ENCODE measurements at regions not wholly inside any gene's neighbourhood (a gene's known extent, or its start where the extent isn't known, plus 50 kb on each side); places are given as distances from the start of the nearest gene placed in this dataset.

GRCh38 chr10:130627346-130628045 lies 491.3 kb downstream of the GLRX3 start:
- Histone ChIP-seq H3K36me3 (ENCODE audit: insufficient read depth, low read length) (no peaks in the 10 kb centered on the region), H3K79me2 (ENCODE audit: insufficient read depth, low read length) (no peaks in the 10 kb centered on the region), H3K27me3 (ENCODE audit: insufficient read depth, low read length) (no peaks in the 10 kb centered on the region), H4K20me1 (ENCODE audit: insufficient read depth, low read length) (no peaks in the 10 kb centered on the region), H3K9me3 (ENCODE audit: low read length) (no peaks in the 10 kb centered on the region), H3K9me2 (ENCODE audit: low read depth, low read length) (no peaks in the 10 kb centered on the region), H3K9ac (ENCODE audit: low read length) (no peak overlapping the region), H3K4me1 (ENCODE audit: insufficient read depth, low read length, severe bottlenecking) (no peaks in the 10 kb centered on the region), H3K27ac (ENCODE audit: low read depth, low read length, poor library complexity, severe bottlenecking) (no peak overlapping the region), H3F3A (ENCODE audit: insufficient read depth, low read length) (no peaks in the 10 kb centered on the region), H3K4me2 (ENCODE audit: low read length) (no peak overlapping the region), H3K4me3 (ENCODE audit: low read depth, low read length, poor library complexity, severe bottlenecking) (no peak overlapping the region), H2AFZ (ENCODE audit: low read length) (no peak overlapping the region)
- TF ChIP-seq CTCF (IDR thresholded peaks at IDR 0.05; ENCODE audit: low read length) (no peak), EZH2 (IDR thresholded peaks at IDR 0.05; ENCODE audit: borderline replicate concordance, low read length) (no peak)

DNA sequence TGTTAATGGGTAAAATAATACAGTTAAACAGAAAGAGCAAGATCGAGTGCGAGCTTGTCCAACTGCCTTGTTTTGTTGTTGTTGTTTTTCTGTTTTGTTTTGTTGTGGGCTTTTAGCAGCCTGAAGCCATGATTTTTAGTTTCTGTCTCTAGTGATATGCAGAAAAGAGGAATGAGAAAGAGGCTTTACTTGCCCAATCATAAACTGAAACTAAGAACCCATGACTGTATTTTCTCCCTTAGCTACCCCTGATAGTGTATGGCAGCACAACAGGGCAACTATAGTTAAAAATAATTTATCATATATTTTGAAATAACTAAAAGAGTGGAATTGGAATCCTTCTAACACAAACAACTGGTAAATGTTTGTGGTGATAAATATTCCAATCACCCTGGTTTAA lies 493.9 kb downstream of the GLRX3 start:
- no peak for TF ChIP-seq EZH2 (IDR thresholded peaks at IDR 0.05; ENCODE audit: borderline replicate concordance, low read length)
- no peak for TF ChIP-seq CTCF (IDR thresholded peaks at IDR 0.05; ENCODE audit: low read length)
- H3K4me3 ChIP-seq (ENCODE audit: low read depth, low read length, poor library complexity, severe bottlenecking) = no peak overlapping the region
- H3K36me3 ChIP-seq (ENCODE audit: insufficient read depth, low read length) = no peaks in the 10 kb centered on the region
- H3K79me2 ChIP-seq (ENCODE audit: insufficient read depth, low read length) = no peaks in the 10 kb centered on the region
- no peaks in the 10 kb centered on the region for H3K27me3 ChIP-seq (ENCODE audit: insufficient read depth, low read length)
- no peaks in the 10 kb centered on the region for H4K20me1 ChIP-seq (ENCODE audit: insufficient read depth, low read length)
- no peaks in the 10 kb centered on the region for H3K9me2 ChIP-seq (ENCODE audit: low read depth, low read length)
- no peak overlapping the region for H3K4me2 ChIP-seq (ENCODE audit: low read length)
- no peaks in the 10 kb centered on the region for H3K9me3 ChIP-seq (ENCODE audit: low read length)
- H3F3A ChIP-seq (ENCODE audit: insufficient read depth, low read length) = no peaks in the 10 kb centered on the region
- no peak overlapping the region for H2AFZ ChIP-seq (ENCODE audit: low read length)
- no peaks in the 10 kb centered on the region for H3K4me1 ChIP-seq (ENCODE audit: insufficient read depth, low read length, severe bottlenecking)
- no peak overlapping the region for H3K27ac ChIP-seq (ENCODE audit: low read depth, low read length, poor library complexity, severe bottlenecking)
- no peak overlapping the region for H3K9ac ChIP-seq (ENCODE audit: low read length)

GRCh38 chr10:130631142-130632096 lies 495.2 kb downstream of the GLRX3 start:
- TF ChIP-seq EZH2 (IDR thresholded peaks at IDR 0.05; ENCODE audit: borderline replicate concordance, low read length) = no peak
- TF ChIP-seq CTCF (IDR thresholded peaks at IDR 0.05; ENCODE audit: low read length) = no peak
- no peak overlapping the region for H3K27ac ChIP-seq (ENCODE audit: low read depth, low read length, poor library complexity, severe bottlenecking)
- no peak overlapping the region for H3K4me2 ChIP-seq (ENCODE audit: low read length)

More at GRCh38 chr10:130631142-130632096, 495.2 kb downstream of the GLRX3 start:
- no peak overlapping the region for H3K9ac ChIP-seq (ENCODE audit: low read length)
- H4K20me1 ChIP-seq (ENCODE audit: insufficient read depth, low read length) = no peaks in the 10 kb centered on the region
- no peaks in the 10 kb centered on the region for H3K36me3 ChIP-seq (ENCODE audit: insufficient read depth, low read length)
- no peaks in the 10 kb centered on the region for H3K9me3 ChIP-seq (ENCODE audit: low read length)
- H2AFZ ChIP-seq (ENCODE audit: low read length) = no peak overlapping the region
- no peaks in the 10 kb centered on the region for H3K9me2 ChIP-seq (ENCODE audit: low read depth, low read length)
- H3K79me2 ChIP-seq (ENCODE audit: insufficient read depth, low read length) = no peaks in the 10 kb centered on the region
- no peak overlapping the region for H3K4me3 ChIP-seq (ENCODE audit: low read depth, low read length, poor library complexity, severe bottlenecking)
- no peaks in the 10 kb centered on the region for H3K27me3 ChIP-seq (ENCODE audit: insufficient read depth, low read length)
- H3F3A ChIP-seq (ENCODE audit: insufficient read depth, low read length) = no peaks in the 10 kb centered on the region
- H3K4me1 ChIP-seq (ENCODE audit: insufficient read depth, low read length, severe bottlenecking) = no peaks in the 10 kb centered on the region
